GM20000 (cell line): ENCODE measurements at regions not wholly inside any gene's neighbourhood (a gene's known extent, or its start where the extent isn't known, plus 50 kb on each side); places are given as distances from the start of the nearest gene placed in this dataset.
"Not testable (repeated sequence)": the region's sequence is repeated elsewhere in the genome, so short reads cannot be mapped to it uniquely, and the experiment has no call there.

Experiments
- DNase-seq: peaks from one replicate; pipeline ENCODE4 v3.0.0; 2012; ENCODE audit warnings: low spot score
- TF ChIP-seq, protein P1 (sequence below): IDR thresholded peaks from 2 replicates; pipeline ENCODE4 v1.5.1; 2012; ENCODE audit warnings: mild to moderate bottlenecking, control low read depth; ENCODE audit errors: extremely low read depth, missing control alignments

DNA sequence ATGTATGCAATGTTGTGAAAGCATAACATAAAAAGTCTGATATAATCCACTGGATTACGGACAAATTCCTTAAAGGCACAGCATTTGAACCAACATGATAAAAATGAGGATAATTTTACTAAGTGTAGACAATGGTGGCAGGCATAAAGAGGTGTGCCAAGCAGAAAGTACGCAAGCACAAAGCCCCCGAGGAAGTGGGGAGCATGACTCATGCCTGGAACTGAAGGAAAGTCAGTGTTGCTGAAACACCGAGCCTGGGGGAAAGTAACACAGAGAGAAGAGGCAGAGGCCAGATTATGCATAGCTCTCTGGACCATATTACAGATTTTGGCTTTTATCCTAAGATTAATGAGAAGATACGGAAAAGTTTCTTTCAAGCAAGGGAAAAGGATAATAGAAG, 490.0 kb upstream of the PHF14 start:
- no peak for DNase-seq
- TF ChIP-seq, protein P1, sequence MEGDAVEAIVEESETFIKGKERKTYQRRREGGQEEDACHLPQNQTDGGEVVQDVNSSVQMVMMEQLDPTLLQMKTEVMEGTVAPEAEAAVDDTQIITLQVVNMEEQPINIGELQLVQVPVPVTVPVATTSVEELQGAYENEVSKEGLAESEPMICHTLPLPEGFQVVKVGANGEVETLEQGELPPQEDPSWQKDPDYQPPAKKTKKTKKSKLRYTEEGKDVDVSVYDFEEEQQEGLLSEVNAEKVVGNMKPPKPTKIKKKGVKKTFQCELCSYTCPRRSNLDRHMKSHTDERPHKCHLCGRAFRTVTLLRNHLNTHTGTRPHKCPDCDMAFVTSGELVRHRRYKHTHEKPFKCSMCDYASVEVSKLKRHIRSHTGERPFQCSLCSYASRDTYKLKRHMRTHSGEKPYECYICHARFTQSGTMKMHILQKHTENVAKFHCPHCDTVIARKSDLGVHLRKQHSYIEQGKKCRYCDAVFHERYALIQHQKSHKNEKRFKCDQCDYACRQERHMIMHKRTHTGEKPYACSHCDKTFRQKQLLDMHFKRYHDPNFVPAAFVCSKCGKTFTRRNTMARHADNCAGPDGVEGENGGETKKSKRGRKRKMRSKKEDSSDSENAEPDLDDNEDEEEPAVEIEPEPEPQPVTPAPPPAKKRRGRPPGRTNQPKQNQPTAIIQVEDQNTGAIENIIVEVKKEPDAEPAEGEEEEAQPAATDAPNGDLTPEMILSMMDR = no peak

DNA sequence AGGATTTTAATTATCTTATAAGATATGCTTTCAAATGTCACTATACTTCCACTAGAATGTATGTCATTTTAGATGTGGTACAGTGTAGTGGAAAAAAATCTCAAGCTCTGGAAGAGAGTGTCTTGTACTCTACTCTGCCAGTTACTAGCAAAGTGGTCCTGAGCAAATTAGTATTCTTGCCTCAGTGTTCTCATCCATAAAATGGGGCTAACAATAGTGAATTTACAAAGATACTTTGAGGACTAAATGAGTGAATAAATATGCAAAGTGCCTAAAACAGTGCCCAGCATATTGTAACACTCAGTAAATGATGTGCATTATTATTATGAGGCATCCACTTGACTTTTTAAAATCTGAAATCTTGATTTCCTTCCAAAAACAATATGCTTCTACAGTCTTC, 488.9 kb upstream of the PHF14 start:
- TF ChIP-seq, protein P1 = no peak

DNA sequence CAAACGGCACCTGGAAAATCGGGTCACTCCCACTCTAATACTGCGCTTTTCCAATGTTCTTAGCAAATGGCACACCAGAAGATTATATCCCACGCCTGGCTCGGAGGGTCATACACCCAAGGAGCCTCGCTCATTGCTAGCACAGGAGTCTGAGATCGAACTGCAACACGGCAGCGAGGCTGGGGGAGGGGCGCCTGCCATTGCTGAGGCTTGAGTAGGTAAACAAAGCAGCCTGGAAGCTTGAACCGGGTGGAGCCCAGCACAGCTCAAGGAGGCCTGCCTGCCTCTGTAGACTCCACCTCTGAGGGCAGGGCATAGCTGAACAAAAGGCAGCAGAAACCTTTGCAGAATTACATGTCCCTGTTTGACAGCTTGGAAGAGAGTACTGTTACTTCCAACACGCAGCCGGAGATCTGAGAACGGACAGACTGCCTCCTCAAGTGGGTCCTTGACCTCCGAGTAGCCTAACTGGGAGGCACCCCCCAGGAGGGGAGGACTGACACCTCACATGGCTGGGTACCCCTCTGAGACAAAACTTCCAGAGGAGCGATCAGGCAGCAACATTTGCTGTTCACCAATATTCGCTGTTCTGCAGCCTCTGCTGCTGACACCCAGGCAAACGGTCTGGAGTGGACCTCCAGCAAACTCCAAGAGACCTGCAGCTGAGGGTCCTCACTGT, 472.3 kb upstream of the PHF14 start:
- DNase-seq = not testable (repeated sequence)

More for the DNA sequence above, 488.9 kb upstream of the PHF14 start:
- DNase-seq = no peak

DNA sequence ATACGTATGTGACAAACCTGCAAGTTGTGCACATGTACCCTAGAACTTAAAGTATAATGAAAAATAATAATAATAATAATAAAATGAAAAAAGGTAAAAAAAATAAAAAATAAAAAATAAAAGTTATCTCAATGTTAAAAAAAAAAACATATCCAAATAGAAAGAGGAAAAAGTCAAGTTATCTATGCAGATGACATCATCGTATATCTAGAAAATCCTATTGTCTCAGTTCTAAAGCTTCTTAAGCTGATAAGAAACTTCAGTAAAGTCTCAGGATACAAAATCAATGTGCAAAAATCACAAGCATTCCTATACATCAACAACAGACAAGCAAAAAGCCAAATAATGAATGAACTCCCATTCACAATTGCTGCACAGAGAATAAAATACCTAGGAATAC, 466.6 kb upstream of the PHF14 start:
- no peak for DNase-seq
- TF ChIP-seq, protein P1 = no peak

DNA sequence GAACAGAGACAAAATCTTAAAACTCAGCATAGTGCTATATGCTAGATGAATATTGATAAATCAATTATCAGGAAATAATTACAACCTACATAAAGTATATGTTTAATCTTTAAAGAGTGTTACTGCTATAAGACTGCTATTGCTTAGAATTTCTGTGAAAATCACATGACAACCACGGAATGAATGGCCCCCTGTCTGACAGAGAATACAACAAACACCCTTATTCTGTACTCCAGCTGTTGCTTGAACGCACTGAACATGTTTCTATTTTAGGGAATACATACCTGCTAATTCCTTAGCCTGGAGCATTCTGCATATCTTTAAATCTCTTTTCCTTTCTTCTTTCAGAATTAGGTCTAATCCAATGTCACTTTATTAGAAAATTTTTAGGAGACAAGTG, 452.4 kb upstream of the PHF14 start:
- TF ChIP-seq, protein P1 = no peak
- no peak for DNase-seq

DNA sequence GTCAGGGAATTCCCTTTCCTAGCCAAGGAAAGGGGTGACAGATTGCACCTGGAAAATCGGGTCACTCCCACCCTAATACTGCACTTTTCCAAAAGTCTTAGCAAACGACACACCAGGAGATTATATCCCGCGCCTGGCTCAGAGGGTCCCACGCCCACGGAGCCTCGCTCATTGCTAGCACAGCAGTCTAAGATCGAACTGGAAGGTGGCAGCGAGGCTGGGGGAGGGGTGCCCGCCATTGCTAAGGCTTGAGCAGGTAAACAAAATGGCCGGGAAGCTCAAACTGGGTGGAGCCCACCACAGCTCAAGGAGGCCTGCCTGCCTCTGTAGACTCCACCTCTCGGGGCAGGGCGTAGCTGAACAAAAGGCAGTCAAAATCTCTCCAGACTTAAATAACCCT, 440.2 kb upstream of the PHF14 start:
- not testable (repeated sequence) for DNase-seq

DNA sequence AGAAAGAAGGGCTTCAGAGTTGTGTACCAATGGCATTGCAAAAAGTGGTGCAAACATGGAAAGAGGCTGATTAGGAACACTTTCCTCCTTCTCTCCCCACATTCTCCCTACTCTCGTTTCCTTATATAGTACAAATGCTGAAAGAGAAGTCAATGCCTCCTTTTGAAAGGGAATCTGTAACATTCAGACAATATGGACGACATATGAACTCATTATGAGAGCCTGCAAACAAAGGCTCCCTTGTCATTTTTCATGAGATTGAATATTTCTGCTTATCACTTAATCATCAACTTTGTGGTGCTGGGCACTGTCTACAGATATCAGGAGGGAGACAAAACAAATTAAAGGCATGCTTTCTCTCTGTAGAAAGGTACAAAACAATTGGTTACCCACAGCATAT, 437.1 kb upstream of the PHF14 start:
- DNase-seq = no peak
- TF ChIP-seq, protein P1 = no peak

DNA sequence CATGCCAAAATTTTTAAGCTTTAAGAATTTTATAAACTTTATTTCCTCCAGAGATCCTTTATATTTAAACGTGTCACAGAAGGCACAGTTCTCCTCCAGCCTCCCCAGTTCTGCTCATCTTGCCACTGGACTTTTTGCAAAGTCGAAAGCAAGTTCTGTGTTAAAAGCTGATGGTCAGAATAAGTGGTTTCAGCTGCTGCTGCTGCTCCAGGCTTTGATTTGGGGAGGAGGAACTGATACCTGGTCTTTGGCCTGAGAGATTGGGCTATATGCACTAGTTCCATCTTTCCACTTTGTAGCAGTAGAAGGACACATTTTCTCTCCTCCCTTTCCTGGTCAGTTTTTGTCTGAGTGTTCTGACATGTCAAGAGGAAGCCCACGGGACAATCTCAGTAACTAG, 435.9 kb upstream of the PHF14 start:
- DNase-seq = no peak

More for the DNA sequence above, 435.9 kb upstream of the PHF14 start:
- TF ChIP-seq, protein P1 = no peak
